ENCODE measurements at regions not wholly inside any gene's neighbourhood (a gene's known extent, or its start where the extent isn't known, plus 50 kb on each side); places are given as distances from the start of the nearest gene placed in this dataset.

DNA sequence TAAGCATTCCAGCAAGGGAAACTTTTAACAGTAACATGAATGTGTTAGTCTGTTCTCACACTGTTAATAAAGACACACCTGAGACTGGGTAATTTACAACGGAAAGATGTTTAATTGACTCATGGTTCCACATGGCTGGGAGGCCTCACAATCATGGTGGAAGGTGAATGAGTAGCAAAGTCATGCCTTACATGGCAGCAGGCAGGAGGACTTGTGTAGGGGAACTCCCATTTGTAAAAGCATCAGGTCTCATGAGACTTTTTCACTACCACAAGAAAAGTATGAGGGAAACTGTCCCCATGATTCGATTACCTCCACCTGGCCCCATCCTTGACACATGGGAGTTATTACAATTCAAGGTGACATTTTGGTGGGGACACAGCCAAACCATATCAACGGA is 168.3 kb downstream of the PAH start:
- no peak overlapping the region for H3K4me3 ChIP-seq (ENCODE audit: low read length)
- no peak for DNase-seq (ENCODE audit: low read depth)
- TF ChIP-seq, protein P1, sequence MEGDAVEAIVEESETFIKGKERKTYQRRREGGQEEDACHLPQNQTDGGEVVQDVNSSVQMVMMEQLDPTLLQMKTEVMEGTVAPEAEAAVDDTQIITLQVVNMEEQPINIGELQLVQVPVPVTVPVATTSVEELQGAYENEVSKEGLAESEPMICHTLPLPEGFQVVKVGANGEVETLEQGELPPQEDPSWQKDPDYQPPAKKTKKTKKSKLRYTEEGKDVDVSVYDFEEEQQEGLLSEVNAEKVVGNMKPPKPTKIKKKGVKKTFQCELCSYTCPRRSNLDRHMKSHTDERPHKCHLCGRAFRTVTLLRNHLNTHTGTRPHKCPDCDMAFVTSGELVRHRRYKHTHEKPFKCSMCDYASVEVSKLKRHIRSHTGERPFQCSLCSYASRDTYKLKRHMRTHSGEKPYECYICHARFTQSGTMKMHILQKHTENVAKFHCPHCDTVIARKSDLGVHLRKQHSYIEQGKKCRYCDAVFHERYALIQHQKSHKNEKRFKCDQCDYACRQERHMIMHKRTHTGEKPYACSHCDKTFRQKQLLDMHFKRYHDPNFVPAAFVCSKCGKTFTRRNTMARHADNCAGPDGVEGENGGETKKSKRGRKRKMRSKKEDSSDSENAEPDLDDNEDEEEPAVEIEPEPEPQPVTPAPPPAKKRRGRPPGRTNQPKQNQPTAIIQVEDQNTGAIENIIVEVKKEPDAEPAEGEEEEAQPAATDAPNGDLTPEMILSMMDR (conservative IDR thresholded peaks at IDR 0.05; ENCODE audit: low read depth, low read length) = no peak

DNA sequence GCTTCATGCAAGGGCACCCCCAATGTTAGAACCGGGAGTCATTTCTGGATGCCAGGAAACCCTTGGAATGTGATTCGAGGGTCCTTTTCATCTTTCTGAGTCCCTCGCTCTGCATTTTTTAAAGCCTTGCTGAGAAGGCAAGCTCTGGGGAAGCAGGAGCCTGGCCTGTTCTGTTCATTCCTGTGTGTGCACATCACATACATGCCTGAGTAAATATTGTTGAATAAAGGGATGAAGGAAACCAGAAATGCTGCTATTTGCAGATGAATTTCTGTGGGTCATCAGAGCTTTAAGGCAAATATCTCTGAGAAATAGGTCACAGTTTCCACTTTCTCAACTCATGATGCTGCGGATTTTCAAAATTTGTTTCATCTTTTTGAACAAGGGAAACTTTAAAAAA is 170.1 kb downstream of the PAH start:
- DNase-seq (ENCODE audit: low read depth) = no peak
- no peak overlapping the region for H3K4me3 ChIP-seq (ENCODE audit: low read length)
- TF ChIP-seq, protein P1 (conservative IDR thresholded peaks at IDR 0.05; ENCODE audit: low read depth, low read length) = no peak

- TF ChIP-seq, protein P1 (conservative IDR thresholded peaks at IDR 0.05; ENCODE audit: low read depth, low read length) = no peak
- DNase-seq (ENCODE audit: low read depth) = no peak
Observed at GRCh38 chr12:102745971-102746600, 171.0 kb downstream of the PAH start.

GRCh38 chr12:102741196-102741595 is 175.8 kb downstream of the PAH start:
- no peak for DNase-seq (ENCODE audit: low read depth)
- TF ChIP-seq, protein P1 (conservative IDR thresholded peaks at IDR 0.05; ENCODE audit: low read depth, low read length) = no peak
- no peak overlapping the region for H3K4me3 ChIP-seq (ENCODE audit: low read length)

More at GRCh38 chr12:102745971-102746600, 171.0 kb downstream of the PAH start:
- H3K4me3 ChIP-seq (ENCODE audit: low read length) = no peak overlapping the region

DNA sequence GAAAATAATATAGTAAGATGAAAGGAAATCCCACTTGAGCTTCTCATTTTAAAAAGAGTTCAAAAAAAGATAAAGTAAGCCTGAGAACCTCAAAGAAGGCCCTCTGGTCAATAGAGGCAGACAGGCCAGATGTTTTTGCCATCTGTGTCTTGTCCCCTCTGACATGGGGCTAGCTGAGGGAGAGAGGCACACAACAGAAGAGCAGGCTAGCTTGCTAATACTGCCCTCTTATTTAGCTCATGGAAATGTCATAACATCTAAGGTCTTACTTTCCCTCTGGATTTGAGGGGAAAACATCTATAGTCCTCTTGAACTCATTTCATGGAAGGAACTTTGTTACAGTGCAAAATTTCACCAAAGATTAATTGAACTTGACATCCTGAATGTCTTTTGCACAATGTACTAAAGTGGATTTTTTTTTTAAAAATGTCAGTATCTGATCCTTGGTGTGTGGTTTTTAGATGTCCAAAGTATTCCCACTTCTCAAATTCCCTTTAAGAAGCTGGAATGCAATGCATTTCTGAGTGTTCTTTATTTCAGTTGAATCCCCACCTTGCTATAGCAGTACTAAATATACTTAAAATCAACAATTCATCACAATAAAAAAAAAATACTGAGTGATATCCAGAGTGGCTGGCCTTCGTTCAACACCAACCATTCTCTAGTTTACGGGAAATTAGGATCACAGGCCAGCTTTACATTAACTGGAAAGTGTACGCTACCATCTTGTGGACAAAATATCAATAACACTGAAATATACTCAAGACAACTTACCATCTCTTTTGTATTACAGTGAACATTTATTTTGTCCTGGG is 176.7 kb downstream of the PAH start:
- TF ChIP-seq, protein P1 (conservative IDR thresholded peaks at IDR 0.05; ENCODE audit: low read depth, low read length) = peak; percentile 32
- peak; percentile 10 for DNase-seq (ENCODE audit: low read depth)
- H3K4me3 ChIP-seq (ENCODE audit: low read length) = no peak overlapping the region

GRCh38 chr12:102736328-102736727 is 180.7 kb downstream of the PAH start:
- TF ChIP-seq, protein P1 (conservative IDR thresholded peaks at IDR 0.05; ENCODE audit: low read depth, low read length) = no peak
- no peak for DNase-seq (ENCODE audit: low read depth)
- H3K4me3 ChIP-seq (ENCODE audit: low read length) = no peak overlapping the region

- TF ChIP-seq, protein P1 (conservative IDR thresholded peaks at IDR 0.05; ENCODE audit: low read depth, low read length) = no peak
- no peak overlapping the region for H3K4me3 ChIP-seq (ENCODE audit: low read length)
- DNase-seq (ENCODE audit: low read depth) = no peak
Observed at GRCh38 chr12:102735104-102735503, 181.9 kb downstream of the PAH start.
